K562 (cell line): ENCODE measurements at regions not wholly inside any gene's neighbourhood (a gene's known extent, or its start where the extent isn't known, plus 50 kb on each side); places are given as distances from the start of the nearest gene placed in this dataset.

ENCODE experiments used
- ATAC-seq: fragments of 200-7000 bp; cut with Tn5 transposase; 3 replicates; pipeline ENCODE4 v1.9.1; 2020; ENCODE audit warnings: moderate library complexity
- BruUV-seq: library from RNA; stranded (reverse); fragments of 400-500 nt; replicated peaks from 2 replicates; lab custom pipeline; 2021; lab: Mats Ljungman, UMichigan
- CTCF ChIA-PET: fragments of 300-600 bp; formaldehyde crosslinking; extraction: SDS; loops from one replicate; lab custom pipeline; 2021; ENCODE audit warnings: low intra/inter-chr PET ratio; lab: Yijun Ruan, JAX
- POLR2A ChIA-PET: fragments of 300-600, 350-650 bp; sonication (Branson Sonifier 250); formaldehyde crosslinking; extraction: SDS; loops from one replicate; lab custom pipeline; 2021; ENCODE audit warnings: antibody characterized with exemption, inconsistent platforms; lab: Yijun Ruan, JAX
- DNase-seq, 4 experiments: peaks; one replicate each; pipeline versions ENCODE4 v3.0.0 to v3.0.0-alpha.2; 2011 to 2018; ENCODE audit warnings: low spot score in 3 of 4, mixed read lengths in 3 of 4; ENCODE audit errors: extremely low read depth in 1 of 4
- FAIRE-seq: peaks from 2 replicates; lab custom pipeline; 2011; peaks lifted over from hg19 to GRCh38; lab: Jason Lieb, UNC
- H2AFZ ChIP-seq: 2 replicates; pipeline ENCODE4 v1.6.0; 2011; ENCODE audit warnings: low read depth, low read length, control low read depth, inconsistent platforms
- H3K27ac ChIP-seq: fragments of 200-600 bp; 3 replicates; pipeline ENCODE4 v1.8.0; 2011; ENCODE audit warnings: low read depth, mild to moderate bottlenecking, control low read depth, inconsistent platforms, low read length, moderate library complexity, mixed read lengths; ENCODE audit errors: extremely low read depth
- H3K27me3 ChIP-seq, 2 experiments: fragments of 300-600 bp in 1 of 2; 2 replicates in 1 of 2; 3 replicates in 1 of 2; pipeline versions ENCODE4 v1.6.0 to v1.8.0; 2011; ENCODE audit warnings: inconsistent platforms in 2 of 2, low read length in 2 of 2, mild to moderate bottlenecking in 1 of 2, mixed read lengths in 1 of 2, moderate library complexity in 1 of 2; ENCODE audit not compliant: control insufficient read depth in 2 of 2, insufficient read depth in 2 of 2
- H3K36me3 ChIP-seq: fragments of 300-600 bp; 3 replicates; pipeline ENCODE4 v1.8.0; 2011; ENCODE audit warnings: mild to moderate bottlenecking, low read length, inconsistent platforms; ENCODE audit not compliant: control insufficient read depth, insufficient read depth
- H3K4me1 ChIP-seq, 2 experiments: fragments of 200-600 bp in 1 of 2; replicated peaks in 1 of 2; 2 replicates in 1 of 2; 3 replicates in 1 of 2; pipeline versions ENCODE4 v1.5.1 to v1.8.0; 2011; ENCODE audit warnings: inconsistent platforms in 2 of 2, low read length in 2 of 2, mild to moderate bottlenecking in 1 of 2, mixed read lengths in 1 of 2, moderate library complexity in 1 of 2; ENCODE audit not compliant: control insufficient read depth in 2 of 2, insufficient read depth in 2 of 2
- H3K4me2 ChIP-seq: 2 replicates; pipeline ENCODE4 v1.6.1; 2011; ENCODE audit warnings: low read length, control low read depth, inconsistent platforms, mixed read lengths; ENCODE audit not compliant: insufficient read depth
- H3K4me3 ChIP-seq: fragments of 200-600 bp; sonication (generic), shearing (Covaris generic); 2 replicates; pipeline ENCODE4 v1.5.1; 2016; ENCODE audit warnings: control low read depth, inconsistent platforms
- H3K79me2 ChIP-seq: fragments of 200-600 bp; 3 replicates; pipeline ENCODE4 v1.8.0; 2011; ENCODE audit warnings: low read length, inconsistent platforms; ENCODE audit not compliant: control insufficient read depth, insufficient read depth
- H3K9ac ChIP-seq, 2 experiments: 2 replicates each; pipeline versions ENCODE4 v1.6.0 to v1.6.1; 2011; ENCODE audit warnings: low read depth in 2 of 2, low read length in 2 of 2, control low read depth in 1 of 2, inconsistent platforms in 1 of 2, mild to moderate bottlenecking in 1 of 2, mixed read lengths in 1 of 2; ENCODE audit not compliant: insufficient read depth in 1 of 2
- H3K9me1 ChIP-seq: one replicate; pipeline ENCODE4 v1.6.0; 2011; ENCODE audit warnings: inconsistent platforms, mild to moderate bottlenecking, low read length, moderate library complexity; ENCODE audit not compliant: control insufficient read depth, insufficient read depth
- H3K9me3 ChIP-seq: replicated peaks from 2 replicates; pipeline ENCODE4 v1.5.1; 2011; ENCODE audit warnings: low read depth, low read length, inconsistent platforms; ENCODE audit not compliant: control insufficient read depth, insufficient read depth
- H4K20me1 ChIP-seq: replicated peaks from 2 replicates; pipeline ENCODE4 v1.6.1; 2011; ENCODE audit warnings: low read length, inconsistent platforms, mixed read lengths; ENCODE audit not compliant: control insufficient read depth, insufficient read depth
- ARID3A ChIP-seq: IDR thresholded peaks from 2 replicates; pipeline ENCODE4 v1.6.1; 2012; ENCODE audit warnings: low read depth, low read length, improper control_type of control experiment, borderline replicate concordance
- ARNT ChIP-seq, 2 experiments: fragments of 450-650 bp; IDR thresholded peaks; 2 replicates each; pipeline ENCODE4 v1.6.1; 2016; ENCODE audit warnings: mild to moderate bottlenecking in 1 of 2
- FOXJ2 ChIP-seq: fragments of 200-800 bp; sonication (Bioruptor generic); IDR thresholded peaks from 2 replicates; pipeline ENCODE4 v1.6.1; 2016; ENCODE audit warnings: missing genetic modification characterization, missing compliant biosample characterization
- HCFC1 ChIP-seq: IDR thresholded peaks from 2 replicates; pipeline ENCODE4 v1.6.1; 2012; ENCODE audit warnings: low read depth, low read length, improper control_type of control experiment
- HNRNPL ChIP-seq: fragments of 200-400 bp; formaldehyde crosslinking; IDR thresholded peaks from 2 replicates; pipeline ENCODE4 v1.6.1; 2017; ENCODE audit warnings: low read depth, mild to moderate bottlenecking, low read length
- IFI16 ChIP-seq: fragments of 250-450 bp; sonication (Bioruptor Pico); IDR thresholded peaks from 2 replicates; pipeline ENCODE4 v2.1.2; 2022; ENCODE audit warnings: mild to moderate bottlenecking, inconsistent platforms
- MAFF ChIP-seq: IDR thresholded peaks from 2 replicates; pipeline ENCODE4 v1.6.1; 2012; ENCODE audit warnings: low read length, improper control_type of control experiment
- MEF2A ChIP-seq: IDR thresholded peaks from 2 replicates; pipeline ENCODE4 v1.6.1; 2011; ENCODE audit warnings: low read depth, mild to moderate bottlenecking, low read length, moderate library complexity; ENCODE audit not compliant: control insufficient read depth
- MTA1 ChIP-seq: fragments of 450-650 bp; IDR thresholded peaks from 2 replicates; pipeline ENCODE4 v1.6.1; 2017; ENCODE audit warnings: borderline replicate concordance
- NCOA1 ChIP-seq: fragments of 450-650 bp; IDR thresholded peaks from 2 replicates; pipeline ENCODE4 v1.6.1; 2016; ENCODE audit warnings: low read depth
- RBBP5 ChIP-seq: fragments of 200-600 bp; sonication (generic); IDR thresholded peaks from 2 replicates; pipeline ENCODE4 v1.6.1; 2012; ENCODE audit warnings: borderline replicate concordance, mild to moderate bottlenecking, low read length, control low read depth, inconsistent platforms; ENCODE audit not compliant: insufficient read depth, poor library complexity, severe bottlenecking
- TFAM ChIP-seq: fragments of 250-450 bp; sonication (Bioruptor Pico); conservative IDR thresholded peaks from 2 replicates; pipeline ENCODE4 v1.5.0; 2021; ENCODE audit warnings: mild to moderate bottlenecking, moderate library complexity
- ZBTB5 ChIP-seq: fragments of 450-650 bp; IDR thresholded peaks from 2 replicates; pipeline ENCODE4 v1.6.1; 2017; ENCODE audit warnings: antibody characterized with exemption
- ZNF12 ChIP-seq: sonication (generic); formaldehyde crosslinking; IDR thresholded peaks from 2 replicates; pipeline ENCODE4 v1.4.0; 2020; ENCODE audit warnings: mild to moderate bottlenecking, missing genetic modification reagents
- ZNF589 ChIP-seq: fragments of 200-800 bp; sonication (Bioruptor generic); IDR thresholded peaks from 2 replicates; pipeline ENCODE4 v1.6.1; 2016; ENCODE audit warnings: low read depth, missing genetic modification characterization, missing compliant biosample characterization
- ZNF644 ChIP-seq: fragments of 200-800 bp; sonication (Bioruptor generic); IDR thresholded peaks from 2 replicates; pipeline ENCODE4 v1.6.1; 2016; ENCODE audit warnings: low read depth, missing genetic modification characterization, missing compliant biosample characterization
- ZNF696 ChIP-seq: fragments of 250-450 bp; sonication (Bioruptor Pico); conservative IDR thresholded peaks from 2 replicates; pipeline ENCODE4 v1.4.0; 2020; ENCODE audit warnings: mild to moderate bottlenecking, moderate library complexity
- ZNF830 ChIP-seq: fragments of 250-450 bp; sonication (Bioruptor Pico); IDR thresholded peaks from 2 replicates; pipeline ENCODE4 v1.5.0; 2021; ENCODE audit warnings: mild to moderate bottlenecking
- WGBS: fragments of 100-300 bp; shearing (Covaris generic); methylation state at CpG from one replicate; pipeline ENCODE4 v1.1.6; 2016; ENCODE audit warnings: low coverage, mixed read lengths; ENCODE audit not compliant: insufficient coverage; ENCODE audit errors: missing lambda C conversion rate; 5-methylcytosine and 5-hydroxymethylcytosine counted together
- in situ Hi-C: fragments of 300-500 bp; cut with MboI; formaldehyde crosslinking; loops from 4 replicates; pipeline ENCODE4 v1.15.0; 2018; ENCODE audit warnings: inconsistent platforms, mixed read lengths
- intact Hi-C: fragments of 100-400 bp; cut with micrococcal nuclease; formaldehyde crosslinking; loops from 2 replicates; pipeline ENCODE4 v1.14.2; 2022
- TF ChIP-seq, protein P1 (sequence below): sonication (generic); formaldehyde crosslinking; IDR thresholded peaks from 2 replicates; pipeline ENCODE4 v1.8.0; 2022; ENCODE audit warnings: mild to moderate bottlenecking, missing genetic modification reagents

DNA sequence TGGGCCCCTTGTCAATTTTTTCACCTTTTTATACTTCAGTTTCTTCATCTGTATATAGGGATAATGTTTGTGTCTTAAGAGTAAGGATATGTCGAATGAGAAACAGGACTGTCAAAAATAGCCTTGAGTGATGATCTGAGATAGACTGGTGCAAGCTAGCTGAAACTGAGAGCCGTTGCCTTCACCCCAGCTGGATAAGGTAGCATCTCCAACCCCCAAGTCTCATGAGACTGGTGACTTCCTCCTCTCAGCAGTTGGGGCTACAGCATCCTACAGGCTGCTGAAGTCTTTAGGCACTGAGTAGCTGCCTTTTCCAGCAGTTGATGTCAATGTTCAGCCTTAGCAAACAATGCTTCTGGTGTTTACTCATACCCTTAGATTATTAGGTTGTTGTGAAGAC lies 330.2 kb downstream of the OSTF1 start (continued):
- no peak for TF ChIP-seq ZBTB5
- no peak for TF ChIP-seq ZNF830
- TF ChIP-seq FOXJ2 (tag), result no peak
- no peak for TF ChIP-seq TFAM (CRISPR knock-in tag)
- TF ChIP-seq ZNF644, result no peak
- no peak for TF ChIP-seq RBBP5

DNA sequence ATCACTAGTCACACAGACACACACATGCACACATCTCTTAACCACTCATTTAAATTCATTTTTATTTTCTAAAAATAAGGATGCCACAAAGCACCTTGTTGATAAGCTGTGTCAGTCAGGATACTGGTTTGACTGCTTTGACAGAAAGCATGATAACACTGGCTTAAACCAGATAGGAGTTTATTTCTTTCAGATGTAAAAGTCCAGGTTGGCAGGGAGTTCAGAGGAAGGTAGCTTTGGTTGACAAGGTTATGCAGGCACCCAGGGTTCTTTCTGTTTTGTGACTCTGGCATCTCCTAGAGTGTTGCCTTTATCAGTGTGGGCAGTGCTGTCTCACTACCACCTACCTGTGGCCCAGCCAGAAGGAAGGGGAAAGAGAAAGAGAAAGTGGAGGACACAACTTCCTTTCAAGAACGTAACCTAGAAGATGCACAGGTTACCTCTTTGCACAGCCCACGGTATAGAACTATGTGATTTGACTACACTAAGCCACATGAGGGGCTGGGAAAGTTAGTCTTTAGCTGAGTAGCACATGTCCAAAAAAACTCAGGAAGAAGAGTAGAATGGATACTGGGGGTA lies 334.7 kb downstream of the OSTF1 start:
- DNase-seq, result no peak
- no peaks in the 10 kb centered on the region for H3K4me1 ChIP-seq
- no TSS peak for BruUV-seq
- H3K4me2 ChIP-seq, result no peak overlapping the region
- in situ Hi-C loops, result no loop called here
- H3K9me1 ChIP-seq, result no peaks in the 10 kb centered on the region
- no peaks in the 10 kb centered on the region for H3K9me3 ChIP-seq
- no peak for FAIRE-seq
- H2AFZ ChIP-seq, result no peak overlapping the region
- H3K4me3 ChIP-seq, result no peak overlapping the region
- ChIA-PET CTCF (no interaction called here), POLR2A (no interaction called here)
- no peaks in the 10 kb centered on the region for H3K27me3 ChIP-seq
- intact Hi-C loops, result no loop called here
- ATAC-seq, result no peak
- H3K36me3 ChIP-seq, result no peaks in the 10 kb centered on the region
- no peak overlapping the region for H3K9ac ChIP-seq
- no peaks in the 10 kb centered on the region for H3K79me2 ChIP-seq
- WGBS, result 0% methylated on average over 2 of the region's 2 CpGs
- H3K27ac ChIP-seq, result no peak overlapping the region
- H4K20me1 ChIP-seq, result no peaks in the 10 kb centered on the region
- no peak for TF ChIP-seq NCOA1
- TF ChIP-seq, protein P1, sequence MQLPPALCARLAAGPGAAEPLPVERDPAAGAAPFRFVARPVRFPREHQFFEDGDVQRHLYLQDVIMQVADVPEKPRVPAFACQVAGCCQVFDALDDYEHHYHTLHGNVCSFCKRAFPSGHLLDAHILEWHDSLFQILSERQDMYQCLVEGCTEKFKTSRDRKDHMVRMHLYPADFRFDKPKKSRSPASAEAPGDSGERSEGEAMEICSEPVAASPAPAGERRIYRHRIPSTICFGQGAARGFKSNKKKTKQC (CRISPR knock-in tag), result no peak
- no peak for TF ChIP-seq MAFF
- no peak for TF ChIP-seq HCFC1
- no peak for TF ChIP-seq MEF2A
- no peak for TF ChIP-seq MTA1
- TF ChIP-seq ZNF12 (CRISPR knock-in tag), result no peak
- no peak for TF ChIP-seq ZNF696 (CRISPR knock-in tag)
- no peak for TF ChIP-seq ARID3A
- no peak for TF ChIP-seq IFI16 (CRISPR knock-in tag)
- no peak for TF ChIP-seq ZNF589
- TF ChIP-seq ARNT (IDR thresholded peaks at IDR 0.05), result no peak
- TF ChIP-seq HNRNPL, result no peak
